ENCODE measurements at regions not wholly inside any gene's neighbourhood (a gene's known extent, or its start where the extent isn't known, plus 50 kb on each side); places are given as distances from the start of the nearest gene placed in this dataset.

DNA sequence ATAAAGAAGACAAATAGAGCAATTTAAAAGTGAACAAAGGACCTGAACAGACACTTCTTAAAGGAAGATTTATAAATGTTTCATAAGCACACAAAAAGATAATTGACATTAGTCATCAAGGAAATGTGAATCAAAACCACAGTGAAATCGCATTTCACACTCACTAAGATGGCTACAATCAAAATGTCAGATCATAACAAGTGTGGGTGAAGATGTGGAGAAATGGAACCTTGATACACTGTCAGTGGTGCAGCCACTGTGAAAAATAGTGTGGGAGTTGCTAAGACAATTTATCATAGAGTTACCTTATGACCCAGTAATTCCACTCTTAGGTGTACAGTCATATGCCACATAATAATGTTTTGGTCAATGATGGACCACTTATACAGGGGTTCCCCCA is 54.5 kb upstream of the HTR4 start:
- Histone ChIP-seq H3K9me3 (ENCODE audit: control insufficient read depth in 1 of 2, low read length in 2 of 2) (no peaks in the 10 kb centered on the region), H3K36me3 (ENCODE audit: control insufficient read depth in 1 of 2, insufficient read depth in 2 of 2, low read length in 2 of 2) (no peaks in the 10 kb centered on the region), H3K4me3 (ENCODE audit: low read depth in 1 of 2, low read length in 2 of 2) (no peak overlapping the region), H3K4me1 (ENCODE audit: control insufficient read depth in 1 of 2, insufficient read depth in 2 of 2, low read length in 2 of 2) (peaks cover 0 to 5% of the 10 kb centered on the region in 2 donors), H3K27me3 (ENCODE audit: low read depth, low read length) (no peaks in the 10 kb centered on the region), H3K27ac (ENCODE audit: low read length) (no peak overlapping the region)

DNA sequence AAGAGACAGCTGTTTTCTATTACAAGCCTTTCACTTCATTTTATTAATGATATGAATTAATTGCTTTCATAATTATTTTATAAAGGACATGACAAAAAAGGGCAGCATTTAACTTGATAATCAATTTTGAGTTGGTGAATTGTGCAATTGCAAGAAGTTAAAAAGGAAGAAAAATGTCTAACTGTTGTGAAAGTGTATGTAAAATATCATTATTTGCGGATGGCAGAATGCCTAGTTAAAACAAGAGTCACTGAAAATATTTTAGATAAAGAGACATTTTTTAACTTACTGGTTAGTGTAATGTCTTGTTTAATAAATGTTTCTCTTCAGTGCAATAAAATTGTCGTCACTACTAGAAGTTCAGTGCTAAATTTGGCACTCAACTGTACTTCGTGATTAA is 57.6 kb upstream of the HTR4 start:
- no peaks in the 10 kb centered on the region for H3K36me3 ChIP-seq (ENCODE audit: control insufficient read depth in 1 of 2, insufficient read depth in 2 of 2, low read length in 2 of 2)
- no peak overlapping the region for H3K27ac ChIP-seq (ENCODE audit: low read length)
- no peaks in the 10 kb centered on the region for H3K27me3 ChIP-seq (ENCODE audit: low read depth, low read length)
- peaks cover 0 to 5% of the 10 kb centered on the region in 2 donors for H3K4me1 ChIP-seq (ENCODE audit: control insufficient read depth in 1 of 2, insufficient read depth in 2 of 2, low read length in 2 of 2)
- no peaks in the 10 kb centered on the region for H3K9me3 ChIP-seq (ENCODE audit: control insufficient read depth in 1 of 2, low read length in 2 of 2)
- no peak overlapping the region for H3K4me3 ChIP-seq (ENCODE audit: low read depth in 1 of 2, low read length in 2 of 2)

DNA sequence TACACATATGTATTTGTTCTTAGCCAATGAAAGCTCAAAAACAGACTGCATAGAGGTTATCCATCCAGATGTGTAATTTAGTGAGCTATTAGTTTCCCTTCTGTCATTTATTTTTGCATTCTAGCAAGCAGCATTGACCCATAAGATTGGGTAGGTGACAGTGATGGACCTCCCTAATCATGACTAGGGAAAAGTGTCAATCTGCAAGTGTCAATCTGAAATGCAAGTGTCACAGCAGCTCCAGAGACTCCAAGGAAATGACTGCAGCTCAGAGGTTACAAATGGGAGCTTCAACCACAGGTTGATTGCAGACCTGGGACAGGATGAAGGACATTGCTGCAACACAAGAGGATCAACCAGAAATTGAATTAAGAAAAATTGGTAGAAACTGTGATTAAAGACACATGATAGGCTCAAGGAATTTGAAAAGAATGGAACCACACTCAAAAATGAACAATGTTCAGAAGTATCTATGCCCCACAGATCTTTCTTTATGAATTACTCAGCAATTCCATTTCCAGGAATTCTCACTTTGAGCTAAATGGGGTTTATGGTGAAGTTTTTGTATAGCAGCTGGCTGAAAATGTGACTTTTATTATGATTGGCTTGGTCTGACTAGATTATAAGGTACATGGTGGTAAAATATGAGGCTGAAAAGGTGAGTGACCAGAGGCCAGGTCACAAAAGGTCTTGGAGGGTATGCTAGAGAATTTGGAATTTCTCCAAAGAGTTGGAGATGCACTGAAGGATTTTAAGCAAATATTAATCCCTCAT is 59.6 kb upstream of the HTR4 start:
- no peak overlapping the region for H3K4me3 ChIP-seq (ENCODE audit: low read depth in 1 of 2, low read length in 2 of 2)
- H3K36me3 ChIP-seq (ENCODE audit: control insufficient read depth in 1 of 2, insufficient read depth in 2 of 2, low read length in 2 of 2): no peaks in the 10 kb centered on the region
- no peaks in the 10 kb centered on the region for H3K27me3 ChIP-seq (ENCODE audit: low read depth, low read length)
- H3K9me3 ChIP-seq (ENCODE audit: control insufficient read depth in 1 of 2, low read length in 2 of 2): no peaks in the 10 kb centered on the region
- H3K27ac ChIP-seq (ENCODE audit: low read length): no peak overlapping the region
- H3K4me1 ChIP-seq (ENCODE audit: control insufficient read depth in 1 of 2, insufficient read depth in 2 of 2, low read length in 2 of 2): peaks cover 0 to 5% of the 10 kb centered on the region in 2 donors

DNA sequence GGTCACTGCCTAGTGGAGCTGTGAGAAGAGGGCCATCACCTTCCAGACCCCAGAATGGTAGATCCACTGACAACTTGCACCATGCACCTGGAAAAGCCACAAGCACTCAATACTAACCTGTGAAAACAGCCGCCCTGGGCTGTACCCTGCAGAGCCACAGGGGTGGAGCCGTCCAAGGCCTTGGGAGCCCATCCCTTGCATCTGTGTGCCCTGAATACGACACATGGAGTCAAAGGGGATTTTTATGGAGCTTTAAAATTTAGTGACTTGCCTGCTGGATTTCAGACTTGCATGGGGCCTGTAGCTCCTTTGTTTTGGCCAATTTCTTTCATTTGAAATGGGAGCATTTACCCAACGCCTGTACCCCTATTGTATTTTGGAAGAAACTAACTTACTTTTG is 62.4 kb upstream of the HTR4 start:
- Histone ChIP-seq H3K27me3 (ENCODE audit: low read depth, low read length) (no peaks in the 10 kb centered on the region), H3K4me3 (ENCODE audit: low read depth in 1 of 2, low read length in 2 of 2) (no peak overlapping the region), H3K36me3 (ENCODE audit: control insufficient read depth in 1 of 2, insufficient read depth in 2 of 2, low read length in 2 of 2) (no peaks in the 10 kb centered on the region), H3K4me1 (ENCODE audit: control insufficient read depth in 1 of 2, insufficient read depth in 2 of 2, low read length in 2 of 2) (no peaks in the 10 kb centered on the region), H3K9me3 (ENCODE audit: control insufficient read depth in 1 of 2, low read length in 2 of 2) (no peaks in the 10 kb centered on the region), H3K27ac (ENCODE audit: low read length) (no peak overlapping the region)

DNA sequence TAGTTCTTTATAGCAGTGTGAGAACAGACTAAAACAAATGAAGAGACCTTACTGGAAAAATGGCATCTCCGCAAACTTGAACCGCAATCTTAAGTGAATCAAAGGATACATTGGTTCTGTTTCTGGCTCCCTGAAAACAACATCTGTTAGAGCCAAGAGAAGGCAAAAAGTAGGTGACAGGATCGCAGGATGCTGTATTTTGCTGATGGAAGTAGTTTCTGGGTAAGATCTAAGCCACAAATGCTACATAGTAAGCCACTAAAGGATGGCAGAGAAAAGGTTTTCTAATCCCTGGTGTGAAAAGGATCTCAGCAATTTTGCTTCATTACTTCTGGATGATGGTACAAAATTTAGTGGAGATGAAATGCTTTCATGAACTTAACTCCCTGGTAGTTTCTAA is 63.3 kb upstream of the HTR4 start:
- Histone ChIP-seq H3K9me3 (ENCODE audit: control insufficient read depth in 1 of 2, low read length in 2 of 2) (no peaks in the 10 kb centered on the region), H3K4me1 (ENCODE audit: control insufficient read depth in 1 of 2, insufficient read depth in 2 of 2, low read length in 2 of 2) (no peaks in the 10 kb centered on the region), H3K4me3 (ENCODE audit: low read depth in 1 of 2, low read length in 2 of 2) (no peak overlapping the region), H3K27ac (ENCODE audit: low read length) (no peak overlapping the region), H3K36me3 (ENCODE audit: control insufficient read depth in 1 of 2, insufficient read depth in 2 of 2, low read length in 2 of 2) (no peaks in the 10 kb centered on the region), H3K27me3 (ENCODE audit: low read depth, low read length) (no peaks in the 10 kb centered on the region)

DNA sequence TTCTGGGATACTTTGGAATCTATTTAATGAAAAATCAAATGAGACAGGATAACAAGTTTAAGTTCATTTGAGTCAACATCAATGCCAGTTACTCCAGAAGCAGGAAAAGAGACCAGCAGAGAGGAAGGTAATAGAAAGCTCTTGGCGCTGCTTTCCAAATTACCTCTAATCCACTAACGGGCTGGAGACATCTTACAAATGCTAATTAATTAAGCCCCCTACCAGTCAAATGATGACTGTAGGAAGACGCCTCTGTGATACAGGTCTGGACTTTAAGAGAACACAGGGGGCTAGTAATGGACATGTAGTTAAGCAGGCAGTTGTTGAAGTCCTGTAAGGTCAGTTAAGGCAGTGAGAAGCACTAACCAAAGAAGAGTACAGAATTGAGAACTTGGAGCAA is 65.3 kb upstream of the HTR4 start:
- Histone ChIP-seq H3K9me3 (ENCODE audit: control insufficient read depth in 1 of 2, low read length in 2 of 2) (no peaks in the 10 kb centered on the region), H3K27me3 (ENCODE audit: low read depth, low read length) (no peaks in the 10 kb centered on the region), H3K4me1 (ENCODE audit: control insufficient read depth in 1 of 2, insufficient read depth in 2 of 2, low read length in 2 of 2) (no peaks in the 10 kb centered on the region), H3K4me3 (ENCODE audit: low read depth in 1 of 2, low read length in 2 of 2) (no peak overlapping the region), H3K27ac (ENCODE audit: low read length) (no peak overlapping the region), H3K36me3 (ENCODE audit: control insufficient read depth in 1 of 2, insufficient read depth in 2 of 2, low read length in 2 of 2) (no peaks in the 10 kb centered on the region)

DNA sequence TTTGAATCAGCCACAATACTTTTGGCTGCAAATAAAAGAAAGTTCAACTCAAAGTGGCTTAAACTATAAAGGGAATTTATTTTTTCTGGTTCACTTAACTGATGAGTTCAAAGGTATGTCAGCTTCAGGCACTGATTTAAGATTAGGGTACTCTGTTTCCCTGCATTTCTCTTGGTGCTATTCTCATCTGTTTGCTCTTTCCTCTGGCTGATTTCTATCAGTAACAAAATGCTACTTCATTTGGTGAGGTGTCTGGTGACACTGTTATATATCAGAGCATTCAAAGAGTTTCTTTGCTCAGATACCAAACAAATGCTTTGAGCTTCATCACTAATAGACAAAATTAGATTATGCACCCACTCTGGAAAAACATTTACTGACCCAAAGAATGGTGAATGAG is 65.9 kb upstream of the HTR4 start:
- no peak overlapping the region for H3K4me3 ChIP-seq (ENCODE audit: low read depth in 1 of 2, low read length in 2 of 2)
- no peaks in the 10 kb centered on the region for H3K36me3 ChIP-seq (ENCODE audit: control insufficient read depth in 1 of 2, insufficient read depth in 2 of 2, low read length in 2 of 2)
- no peaks in the 10 kb centered on the region for H3K27me3 ChIP-seq (ENCODE audit: low read depth, low read length)
- H3K9me3 ChIP-seq (ENCODE audit: control insufficient read depth in 1 of 2, low read length in 2 of 2): no peaks in the 10 kb centered on the region
- no peak overlapping the region for H3K27ac ChIP-seq (ENCODE audit: low read length)
- H3K4me1 ChIP-seq (ENCODE audit: control insufficient read depth in 1 of 2, insufficient read depth in 2 of 2, low read length in 2 of 2): no peaks in the 10 kb centered on the region

DNA sequence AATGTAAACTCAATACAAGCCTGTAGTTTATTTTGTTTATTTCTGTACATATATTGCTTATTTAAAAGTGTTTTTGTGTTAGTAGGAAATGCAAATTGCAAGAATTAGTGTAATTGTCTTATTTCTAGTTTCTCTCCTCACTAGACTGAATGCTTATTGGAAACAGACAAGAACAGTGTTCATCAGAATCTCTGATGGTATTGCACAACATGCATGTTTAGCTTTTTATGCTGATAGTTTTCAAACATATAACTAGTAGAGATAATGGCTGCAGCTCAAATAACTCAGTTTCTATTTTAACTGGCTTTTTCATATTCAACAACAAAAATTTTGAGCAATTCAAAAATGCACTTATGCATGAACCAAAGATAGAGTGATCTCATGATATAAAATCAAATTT is 68.8 kb upstream of the HTR4 start:
- no peak overlapping the region for H3K4me3 ChIP-seq (ENCODE audit: low read depth in 1 of 2, low read length in 2 of 2)
- no peaks in the 10 kb centered on the region for H3K9me3 ChIP-seq (ENCODE audit: control insufficient read depth in 1 of 2, low read length in 2 of 2)
- H3K27me3 ChIP-seq (ENCODE audit: low read depth, low read length): no peaks in the 10 kb centered on the region
- no peaks in the 10 kb centered on the region for H3K36me3 ChIP-seq (ENCODE audit: control insufficient read depth in 1 of 2, insufficient read depth in 2 of 2, low read length in 2 of 2)
- no peaks in the 10 kb centered on the region for H3K4me1 ChIP-seq (ENCODE audit: control insufficient read depth in 1 of 2, insufficient read depth in 2 of 2, low read length in 2 of 2)
- no peak overlapping the region for H3K27ac ChIP-seq (ENCODE audit: low read length)

DNA sequence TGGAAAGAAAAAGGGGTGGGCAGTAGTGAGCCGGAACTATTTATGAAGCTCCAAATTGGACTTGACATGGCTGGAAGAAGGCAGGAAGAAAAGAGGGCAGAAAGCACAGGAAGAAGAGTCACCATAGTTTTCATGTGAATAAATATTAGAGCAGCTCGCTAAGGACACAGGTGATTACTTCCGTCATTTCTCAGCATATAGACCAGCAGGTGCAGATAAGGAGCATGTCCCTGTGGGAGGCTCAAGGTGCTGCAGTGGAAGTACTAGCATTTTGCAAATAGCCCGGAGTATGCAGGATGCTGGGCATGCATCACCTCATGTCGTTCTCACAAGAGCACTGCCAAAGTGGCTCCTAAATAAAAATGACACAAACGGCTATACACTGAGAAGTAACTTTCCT is 71.3 kb upstream of the HTR4 start:
- Histone ChIP-seq H3K36me3 (ENCODE audit: control insufficient read depth in 1 of 2, insufficient read depth in 2 of 2, low read length in 2 of 2) (no peaks in the 10 kb centered on the region), H3K27me3 (ENCODE audit: low read depth, low read length) (no peaks in the 10 kb centered on the region), H3K27ac (ENCODE audit: low read length) (no peak overlapping the region), H3K4me3 (ENCODE audit: low read depth in 1 of 2, low read length in 2 of 2) (no peak overlapping the region), H3K9me3 (ENCODE audit: control insufficient read depth in 1 of 2, low read length in 2 of 2) (no peaks in the 10 kb centered on the region), H3K4me1 (ENCODE audit: control insufficient read depth in 1 of 2, insufficient read depth in 2 of 2, low read length in 2 of 2) (peaks cover 0 to 4% of the 10 kb centered on the region in 2 donors)

DNA sequence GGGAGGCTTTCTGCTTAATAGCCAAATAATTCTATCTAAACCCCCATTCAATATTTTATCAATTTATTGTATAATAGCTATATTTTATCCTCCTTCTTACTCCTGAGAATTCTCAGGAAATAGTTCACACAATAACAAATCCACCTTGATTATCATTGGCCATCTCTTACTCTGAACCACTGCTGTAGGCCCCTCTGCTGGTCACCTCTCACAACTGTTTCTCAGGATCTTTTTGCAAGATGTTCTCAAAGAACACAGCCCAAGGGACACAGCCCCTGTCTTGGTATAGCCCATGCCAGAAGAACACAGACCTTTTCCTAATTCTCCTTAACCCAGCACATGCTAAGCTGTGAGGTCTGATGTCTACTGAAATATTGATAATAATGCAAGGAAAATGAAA is 74.9 kb upstream of the HTR4 start:
- Histone ChIP-seq H3K27ac (ENCODE audit: low read length) (no peak overlapping the region), H3K9me3 (ENCODE audit: control insufficient read depth in 1 of 2, low read length in 2 of 2) (no peaks in the 10 kb centered on the region), H3K4me3 (ENCODE audit: low read depth in 1 of 2, low read length in 2 of 2) (no peak overlapping the region), H3K4me1 (ENCODE audit: control insufficient read depth in 1 of 2, insufficient read depth in 2 of 2, low read length in 2 of 2) (peaks cover 0 to 12% of the 10 kb centered on the region in 2 donors), H3K36me3 (ENCODE audit: control insufficient read depth in 1 of 2, insufficient read depth in 2 of 2, low read length in 2 of 2) (no peaks in the 10 kb centered on the region), H3K27me3 (ENCODE audit: low read depth, low read length) (no peaks in the 10 kb centered on the region)

DNA sequence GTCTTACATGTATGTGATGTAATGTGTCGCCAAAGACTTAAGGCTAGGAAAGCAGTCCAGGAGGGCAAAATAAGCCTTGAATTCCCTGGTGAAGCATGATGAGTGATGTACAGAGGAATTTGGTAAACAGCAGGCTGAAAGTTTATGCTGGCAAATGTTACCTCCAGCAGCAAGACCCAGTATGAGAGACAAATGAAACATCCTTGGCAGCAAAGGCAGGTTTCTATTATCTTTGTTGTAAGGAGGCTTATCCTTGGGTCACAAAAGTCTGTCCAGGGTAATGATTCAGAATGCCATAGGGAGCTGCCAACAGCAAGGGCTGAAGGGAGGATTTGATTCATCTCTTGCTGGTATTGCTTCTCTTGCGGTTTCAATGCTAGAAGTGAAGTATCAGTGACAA is 75.9 kb upstream of the HTR4 start:
- H3K9me3 ChIP-seq (ENCODE audit: control insufficient read depth in 1 of 2, low read length in 2 of 2): no peaks in the 10 kb centered on the region
- peaks cover 0 to 12% of the 10 kb centered on the region in 2 donors for H3K4me1 ChIP-seq (ENCODE audit: control insufficient read depth in 1 of 2, insufficient read depth in 2 of 2, low read length in 2 of 2)
- no peaks in the 10 kb centered on the region for H3K27me3 ChIP-seq (ENCODE audit: low read depth, low read length)
- no peaks in the 10 kb centered on the region for H3K36me3 ChIP-seq (ENCODE audit: control insufficient read depth in 1 of 2, insufficient read depth in 2 of 2, low read length in 2 of 2)
- H3K27ac ChIP-seq (ENCODE audit: low read length): no peak overlapping the region
- H3K4me3 ChIP-seq (ENCODE audit: low read depth in 1 of 2, low read length in 2 of 2): no peak overlapping the region

Data from muscle layer of duodenum (tissue), 2 donors.